ENCODE measurements at regions not wholly inside any gene's neighbourhood (a gene's known extent, or its start where the extent isn't known, plus 50 kb on each side); places are given as distances from the start of the nearest gene placed in this dataset.

DNA sequence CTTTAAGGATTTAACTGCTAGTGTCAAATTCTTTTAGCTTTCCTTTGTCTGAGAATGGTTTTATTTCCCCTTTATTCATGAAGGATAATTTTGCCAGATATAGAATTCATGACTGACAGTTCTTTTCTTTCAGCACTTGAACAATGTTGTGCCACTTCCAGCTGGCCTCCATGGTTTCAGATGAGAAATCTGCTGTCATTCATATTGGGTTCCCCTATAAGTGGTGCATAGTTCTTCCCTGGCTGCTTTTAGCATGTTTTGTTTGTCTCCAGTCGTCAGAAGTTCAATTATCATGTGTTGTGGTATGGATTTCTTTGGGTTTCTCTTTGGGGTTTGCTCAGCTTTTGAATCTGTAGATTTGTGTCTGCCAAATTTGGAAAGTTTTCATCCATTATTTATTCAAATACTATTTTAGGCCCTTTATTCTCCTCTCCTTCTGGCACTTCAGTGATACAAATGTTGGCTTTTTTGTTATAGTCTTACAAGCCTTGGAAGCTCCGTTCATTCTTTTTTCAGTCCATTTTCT lies 76.3 kb upstream of the TGM3 start:
- Histone ChIP-seq H3K4me2 (ENCODE audit: low read depth, low read length) (no peak overlapping the region), H3K4me1 (ENCODE audit: insufficient read depth, low read length) (no peaks in the 10 kb centered on the region), H3K27me3 (ENCODE audit: control insufficient read depth in 1 of 2, insufficient read depth in 2 of 2, low read length in 2 of 2) (no peaks in the 10 kb centered on the region), H3K4me3 (replicated peaks in 1 of 3; ENCODE audit: insufficient read depth in 1 of 3, low read depth in 2 of 3, low read length in 3 of 3) (no peak overlapping the region), H2AFZ (ENCODE audit: low read length) (no peak overlapping the region), H3K9me3 (ENCODE audit: low read length) (peaks cover 5% of the 10 kb centered on the region; the same call in 1 of the 2 replicates), H3K27ac (ENCODE audit: extremely low read length, insufficient read depth, low read length) (no peak overlapping the region), H3K79me2 (ENCODE audit: insufficient read depth, low read length) (no peaks in the 10 kb centered on the region), H3K36me3 (replicated peaks in 1 of 2; ENCODE audit: control insufficient read depth in 1 of 2, insufficient read depth in 2 of 2, low read length in 2 of 2) (no peaks in the 10 kb centered on the region), H3K9ac (ENCODE audit: insufficient read depth, low read depth, low read length) (no peak overlapping the region), H4K20me1 (ENCODE audit: insufficient read depth, low read length) (no peaks in the 10 kb centered on the region)
- no TSS peak for BruUV-seq (replicated peaks)
- in situ Hi-C loops (cut with HindIII; ENCODE audit: extremely low pct_ligation_motif_present, low pct_unique_long_range_greater_than_20kb), result no loop called here
- 3% methylated on average over 2 of the region's 2 CpGs for WGBS (ENCODE audit: low lambda C conversion rate)
- TF ChIP-seq TRIM24 (CRISPR knock-in tag; IDR thresholded peaks at IDR 0.05), result no peak
- peak; percentile 99 for TF ChIP-seq ZNF317 (CRISPR knock-in tag; IDR thresholded peaks at IDR 0.05)
- no peak for TF ChIP-seq RBM39 (IDR thresholded peaks at IDR 0.05; ENCODE audit: low read depth, low read length, poor library complexity, severe bottlenecking)
- ChIA-PET POLR2A (no interaction called here), CTCF (ENCODE audit: low intra/inter-chr PET ratio, low total read pairs) (no interaction called here)
- no peak for ATAC-seq
- intact Hi-C loops (cut with micrococcal nuclease; ENCODE audit: unreplicated experiment), result no loop called here
- DNase-seq (ENCODE audit: low spot score), result no peak
- FAIRE-seq, result no peak

DNA sequence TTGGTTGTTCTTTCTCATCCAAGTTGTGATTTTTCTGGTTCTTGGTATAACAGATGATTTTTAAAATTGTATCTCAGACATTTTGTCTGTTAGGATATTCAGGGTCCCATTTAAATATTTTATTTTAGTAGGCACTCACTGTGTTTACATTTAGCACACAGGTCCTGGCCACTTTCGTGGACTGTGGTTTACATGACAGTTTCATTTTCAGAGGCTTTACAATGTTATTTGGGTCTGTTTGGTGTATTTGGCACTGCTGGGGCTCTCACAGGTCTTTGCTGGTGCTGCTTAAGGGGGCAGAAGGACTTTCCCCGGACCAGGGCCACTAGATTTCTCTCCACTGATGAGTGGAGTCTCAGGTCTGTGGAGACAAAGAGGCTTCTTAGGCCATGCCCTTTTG lies 75.5 kb upstream of the TGM3 start:
- no TSS peak for BruUV-seq (replicated peaks)
- Histone ChIP-seq H3K36me3 (replicated peaks in 1 of 2; ENCODE audit: control insufficient read depth in 1 of 2, insufficient read depth in 2 of 2, low read length in 2 of 2) (no peaks in the 10 kb centered on the region), H3K9ac (ENCODE audit: insufficient read depth, low read depth, low read length) (no peak overlapping the region), H3K4me1 (ENCODE audit: insufficient read depth, low read length) (no peaks in the 10 kb centered on the region), H3K4me2 (ENCODE audit: low read depth, low read length) (no peak overlapping the region), H3K27me3 (ENCODE audit: control insufficient read depth in 1 of 2, insufficient read depth in 2 of 2, low read length in 2 of 2) (no peaks in the 10 kb centered on the region), H3K4me3 (replicated peaks in 1 of 3; ENCODE audit: insufficient read depth in 1 of 3, low read depth in 2 of 3, low read length in 3 of 3) (no peak overlapping the region), H3K27ac (ENCODE audit: extremely low read length, insufficient read depth, low read length) (no peak overlapping the region), H2AFZ (ENCODE audit: low read length) (no peak overlapping the region), H4K20me1 (ENCODE audit: insufficient read depth, low read length) (no peaks in the 10 kb centered on the region), H3K9me3 (ENCODE audit: low read length) (peaks cover 5% of the 10 kb centered on the region; the same call in 1 of the 2 replicates), H3K79me2 (ENCODE audit: insufficient read depth, low read length) (no peaks in the 10 kb centered on the region)
- DNase-seq (ENCODE audit: low spot score) (no peak), FAIRE-seq (no peak), ATAC-seq (no peak)
- WGBS (ENCODE audit: low lambda C conversion rate), result 15% methylated on average over 2 of the region's 2 CpGs
- TF ChIP-seq XRCC5 (optimal IDR thresholded peaks at IDR 0.05; ENCODE audit: low read length), result no peak
- in situ Hi-C loops (cut with HindIII; ENCODE audit: extremely low pct_ligation_motif_present, low pct_unique_long_range_greater_than_20kb), result no loop called here
- intact Hi-C loops (cut with micrococcal nuclease; ENCODE audit: unreplicated experiment), result no loop called here
- POLR2A ChIA-PET, result no interaction called here
- CTCF ChIA-PET (ENCODE audit: low intra/inter-chr PET ratio, low total read pairs), result no interaction called here

Measured in HepG2 (cell line).